ENCODE measurements at regions not wholly inside any gene's neighbourhood (a gene's known extent, or its start where the extent isn't known, plus 50 kb on each side); places are given as distances from the start of the nearest gene placed in this dataset.

DNA sequence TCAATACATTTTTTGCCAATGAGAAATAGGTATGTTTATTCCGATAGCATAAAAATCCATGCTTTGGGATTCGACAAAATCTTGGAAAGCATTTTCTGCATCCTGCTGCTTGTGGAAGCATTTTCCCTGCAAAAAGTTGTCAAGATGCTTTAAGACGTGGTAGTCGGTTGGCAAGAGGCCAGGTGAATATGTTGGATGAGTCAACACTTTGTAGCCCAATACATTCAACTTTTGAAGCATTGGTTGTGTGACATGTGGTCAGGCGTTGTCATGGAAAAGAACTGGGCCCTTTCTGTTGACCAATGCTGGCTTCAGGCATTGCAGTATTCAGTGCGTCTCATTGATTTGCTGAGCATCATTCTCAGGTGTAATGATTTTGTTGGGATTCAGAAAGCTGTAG lies 764.5 kb downstream of the TRIB2 start:
- ChIA-PET POLR2A (no interaction called here), CTCF (no interaction called here)
- Histone ChIP-seq H3K9me3 (ENCODE audit: control extremely low read depth in 1 of 5, control insufficient read depth in 4 of 5, insufficient read depth in 2 of 5, low read depth in 1 of 5, low read length in 4 of 5) (no peaks in the 10 kb centered on the region), H3K36me3 (ENCODE audit: control insufficient read depth in 4 of 4, insufficient read depth in 4 of 4, low read length in 3 of 4) (no peaks in the 10 kb centered on the region), H3K4me3 (ENCODE audit: control insufficient read depth in 1 of 7, extremely low read depth in 1 of 7, insufficient read depth in 4 of 7, low read depth in 2 of 7, low read length in 6 of 7) (no peak overlapping the region), H3K27ac (ENCODE audit: insufficient read depth in 1 of 2, low read depth in 1 of 2, low read length in 2 of 2, poor library complexity in 1 of 2, severe bottlenecking in 2 of 2) (no peak overlapping the region), H3K27me3 (replicated peaks in 2 of 5; ENCODE audit: control insufficient read depth in 4 of 5, insufficient read depth in 5 of 5, low read length in 4 of 5) (no peaks in the 10 kb centered on the region), H3K4me1 (ENCODE audit: control extremely low read depth in 1 of 4, control insufficient read depth in 4 of 4, insufficient read depth in 4 of 4, low read length in 3 of 4) (no peaks in the 10 kb centered on the region)
- 78% methylated on average over 3 of the region's 6 CpGs for WGBS (ENCODE audit: insufficient coverage)
- DNase-seq = no peak

DNA sequence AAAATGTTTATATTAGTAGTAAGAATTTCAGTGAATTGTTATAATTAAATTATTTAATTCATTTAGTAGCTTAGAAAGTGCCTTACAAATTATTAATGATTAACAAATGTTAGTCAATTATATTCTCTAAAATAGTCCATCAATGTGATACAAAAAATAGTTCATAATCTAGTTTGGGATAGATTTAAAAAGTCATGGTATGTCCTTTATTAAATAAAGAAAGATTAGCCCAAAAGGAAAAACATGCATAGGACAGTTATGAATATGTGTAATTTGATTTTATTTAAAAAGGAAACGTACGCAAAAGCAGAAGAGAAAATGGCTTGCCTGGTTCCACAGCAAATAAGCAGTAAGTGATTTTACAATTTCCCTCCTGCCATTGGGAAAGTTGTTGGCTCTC lies 768.5 kb downstream of the TRIB2 start:
- Histone ChIP-seq H3K4me1 (ENCODE audit: control extremely low read depth in 1 of 4, control insufficient read depth in 4 of 4, insufficient read depth in 4 of 4, low read length in 3 of 4) (no peaks in the 10 kb centered on the region), H3K36me3 (ENCODE audit: control insufficient read depth in 4 of 4, insufficient read depth in 4 of 4, low read length in 3 of 4) (no peaks in the 10 kb centered on the region), H3K27me3 (replicated peaks in 2 of 5; ENCODE audit: control insufficient read depth in 4 of 5, insufficient read depth in 5 of 5, low read length in 4 of 5) (no peaks in the 10 kb centered on the region), H3K9me3 (ENCODE audit: control extremely low read depth in 1 of 5, control insufficient read depth in 4 of 5, insufficient read depth in 2 of 5, low read depth in 1 of 5, low read length in 4 of 5) (no peaks in the 10 kb centered on the region), H3K4me3 (ENCODE audit: control insufficient read depth in 1 of 7, extremely low read depth in 1 of 7, insufficient read depth in 4 of 7, low read depth in 2 of 7, low read length in 6 of 7) (no peak overlapping the region), H3K27ac (ENCODE audit: insufficient read depth in 1 of 2, low read depth in 1 of 2, low read length in 2 of 2, poor library complexity in 1 of 2, severe bottlenecking in 2 of 2) (no peak overlapping the region)
- ChIA-PET CTCF (no interaction called here), POLR2A (no interaction called here)
- WGBS (ENCODE audit: insufficient coverage) = no CpG with 5 or more reads among the region's 2 CpGs
- DNase-seq = no peak

GRCh38 chr2:13488965-13489364 lies 772.2 kb downstream of the TRIB2 start:
- 100% methylated on average over 1 of the region's 1 CpG for WGBS (ENCODE audit: insufficient coverage)
- DNase-seq = no peak
- no peak overlapping the region for H3K4me3 ChIP-seq (ENCODE audit: control insufficient read depth in 1 of 7, extremely low read depth in 1 of 7, insufficient read depth in 4 of 7, low read depth in 2 of 7, low read length in 6 of 7)
- H3K27me3 ChIP-seq (replicated peaks in 2 of 5; ENCODE audit: control insufficient read depth in 4 of 5, insufficient read depth in 5 of 5, low read length in 4 of 5) = no peaks in the 10 kb centered on the region
- H3K4me1 ChIP-seq (ENCODE audit: control extremely low read depth in 1 of 4, control insufficient read depth in 4 of 4, insufficient read depth in 4 of 4, low read length in 3 of 4) = no peaks in the 10 kb centered on the region
- ChIA-PET POLR2A (no interaction called here), CTCF (no interaction called here)
- no peaks in the 10 kb centered on the region for H3K36me3 ChIP-seq (ENCODE audit: control insufficient read depth in 4 of 4, insufficient read depth in 4 of 4, low read length in 3 of 4)
- H3K27ac ChIP-seq (ENCODE audit: insufficient read depth in 1 of 2, low read depth in 1 of 2, low read length in 2 of 2, poor library complexity in 1 of 2, severe bottlenecking in 2 of 2) = no peak overlapping the region
- no peaks in the 10 kb centered on the region for H3K9me3 ChIP-seq (ENCODE audit: control extremely low read depth in 1 of 5, control insufficient read depth in 4 of 5, insufficient read depth in 2 of 5, low read depth in 1 of 5, low read length in 4 of 5)

GRCh38 chr2:13492262-13492661 lies 775.5 kb downstream of the TRIB2 start:
- H3K4me1 ChIP-seq (ENCODE audit: control extremely low read depth in 1 of 4, control insufficient read depth in 4 of 4, insufficient read depth in 4 of 4, low read length in 3 of 4) = no peaks in the 10 kb centered on the region
- no peak overlapping the region for H3K27ac ChIP-seq (ENCODE audit: insufficient read depth in 1 of 2, low read depth in 1 of 2, low read length in 2 of 2, poor library complexity in 1 of 2, severe bottlenecking in 2 of 2)
- no peak for DNase-seq
- H3K9me3 ChIP-seq (ENCODE audit: control extremely low read depth in 1 of 5, control insufficient read depth in 4 of 5, insufficient read depth in 2 of 5, low read depth in 1 of 5, low read length in 4 of 5) = no peaks in the 10 kb centered on the region
- H3K27me3 ChIP-seq (replicated peaks in 2 of 5; ENCODE audit: control insufficient read depth in 4 of 5, insufficient read depth in 5 of 5, low read length in 4 of 5) = no peaks in the 10 kb centered on the region
- no CpG with 5 or more reads among the region's 1 CpG for WGBS (ENCODE audit: insufficient coverage)
- H3K36me3 ChIP-seq (ENCODE audit: control insufficient read depth in 4 of 4, insufficient read depth in 4 of 4, low read length in 3 of 4) = no peaks in the 10 kb centered on the region
- ChIA-PET POLR2A (no interaction called here), CTCF (no interaction called here)
- no peak overlapping the region for H3K4me3 ChIP-seq (ENCODE audit: control insufficient read depth in 1 of 7, extremely low read depth in 1 of 7, insufficient read depth in 4 of 7, low read depth in 2 of 7, low read length in 6 of 7)

- CTCF ChIA-PET = no interaction called here
- no CpG with 5 or more reads among the region's 2 CpGs for WGBS (ENCODE audit: insufficient coverage)
- H3K4me1 ChIP-seq (ENCODE audit: control extremely low read depth in 1 of 4, control insufficient read depth in 4 of 4, insufficient read depth in 4 of 4, low read length in 3 of 4) = no peaks in the 10 kb centered on the region
- no peak overlapping the region for H3K27ac ChIP-seq (ENCODE audit: insufficient read depth in 1 of 2, low read depth in 1 of 2, low read length in 2 of 2, poor library complexity in 1 of 2, severe bottlenecking in 2 of 2)
- POLR2A ChIA-PET = no interaction called here
- no peaks in the 10 kb centered on the region for H3K27me3 ChIP-seq (replicated peaks in 2 of 5; ENCODE audit: control insufficient read depth in 4 of 5, insufficient read depth in 5 of 5, low read length in 4 of 5)
- DNase-seq = no peak
- H3K9me3 ChIP-seq (ENCODE audit: control extremely low read depth in 1 of 5, control insufficient read depth in 4 of 5, insufficient read depth in 2 of 5, low read depth in 1 of 5, low read length in 4 of 5) = no peaks in the 10 kb centered on the region
- no peak overlapping the region for H3K4me3 ChIP-seq (ENCODE audit: control insufficient read depth in 1 of 7, extremely low read depth in 1 of 7, insufficient read depth in 4 of 7, low read depth in 2 of 7, low read length in 6 of 7)
- no peaks in the 10 kb centered on the region for H3K36me3 ChIP-seq (ENCODE audit: control insufficient read depth in 4 of 4, insufficient read depth in 4 of 4, low read length in 3 of 4)
Observed at GRCh38 chr2:13495051-13495450, 778.3 kb downstream of the TRIB2 start.

DNA sequence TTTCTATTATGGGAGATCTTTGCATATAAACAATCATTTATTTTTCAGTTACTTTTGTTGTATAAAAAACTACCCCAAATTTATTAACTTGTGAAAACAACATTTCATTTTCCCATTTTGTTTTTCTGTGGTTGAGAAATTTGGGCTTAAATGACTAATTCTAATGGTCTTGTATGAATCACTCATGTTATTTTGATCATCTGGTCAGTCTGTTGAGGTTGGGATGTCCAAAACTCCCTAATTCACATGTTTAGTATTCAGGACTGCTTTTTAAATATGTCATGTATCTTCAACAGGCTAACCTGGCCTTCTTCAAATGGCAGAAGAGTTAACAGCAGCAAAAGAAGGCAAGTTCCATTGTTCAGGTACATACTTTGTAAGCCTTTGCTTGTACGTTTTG lies 788.1 kb downstream of the TRIB2 start:
- POLR2A ChIA-PET = no interaction called here
- WGBS (ENCODE audit: insufficient coverage) = 83% methylated on average over 1 of the region's 1 CpG
- no peaks in the 10 kb centered on the region for H3K36me3 ChIP-seq (ENCODE audit: control insufficient read depth in 4 of 4, insufficient read depth in 4 of 4, low read length in 3 of 4)

DNA sequence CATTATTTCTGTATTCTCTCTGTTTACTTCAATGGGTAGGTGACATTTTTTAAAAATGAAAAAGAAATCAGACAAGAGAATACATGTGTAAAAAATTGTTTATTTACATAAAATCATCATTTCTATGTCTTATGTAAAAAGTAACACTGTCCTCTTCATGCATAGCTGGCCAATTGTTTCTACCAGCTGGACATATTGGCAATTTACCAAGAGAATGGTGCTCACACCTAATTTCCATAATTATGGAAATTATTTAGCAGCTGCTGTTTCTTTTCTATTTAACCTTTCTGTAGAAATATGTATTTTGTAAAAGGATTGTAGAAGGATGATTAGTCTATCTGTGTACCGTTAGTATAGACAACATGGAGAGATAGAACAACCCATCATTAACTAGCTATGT lies 791.9 kb downstream of the TRIB2 start:
- ChIA-PET POLR2A (no interaction called here), CTCF (no interaction called here)
- Histone ChIP-seq H3K4me1 (ENCODE audit: control extremely low read depth in 1 of 4, control insufficient read depth in 4 of 4, insufficient read depth in 4 of 4, low read length in 3 of 4) (no peaks in the 10 kb centered on the region), H3K27me3 (replicated peaks in 2 of 5; ENCODE audit: control insufficient read depth in 4 of 5, insufficient read depth in 5 of 5, low read length in 4 of 5) (no peaks in the 10 kb centered on the region), H3K36me3 (ENCODE audit: control insufficient read depth in 4 of 4, insufficient read depth in 4 of 4, low read length in 3 of 4) (no peaks in the 10 kb centered on the region), H3K9me3 (ENCODE audit: control extremely low read depth in 1 of 5, control insufficient read depth in 4 of 5, insufficient read depth in 2 of 5, low read depth in 1 of 5, low read length in 4 of 5) (no peaks in the 10 kb centered on the region), H3K4me3 (ENCODE audit: control insufficient read depth in 1 of 7, extremely low read depth in 1 of 7, insufficient read depth in 4 of 7, low read depth in 2 of 7, low read length in 6 of 7) (no peak overlapping the region), H3K27ac (ENCODE audit: insufficient read depth in 1 of 2, low read depth in 1 of 2, low read length in 2 of 2, poor library complexity in 1 of 2, severe bottlenecking in 2 of 2) (no peak overlapping the region)
- DNase-seq = no peak
- no CpG with 5 or more reads among the region's 1 CpG for WGBS (ENCODE audit: insufficient coverage)

More for the DNA sequence above, 788.1 kb downstream of the TRIB2 start:
- DNase-seq = no peak
- CTCF ChIA-PET = no interaction called here
- Histone ChIP-seq H3K9me3 (ENCODE audit: control extremely low read depth in 1 of 5, control insufficient read depth in 4 of 5, insufficient read depth in 2 of 5, low read depth in 1 of 5, low read length in 4 of 5) (no peaks in the 10 kb centered on the region), H3K4me1 (ENCODE audit: control extremely low read depth in 1 of 4, control insufficient read depth in 4 of 4, insufficient read depth in 4 of 4, low read length in 3 of 4) (no peaks in the 10 kb centered on the region), H3K27ac (ENCODE audit: insufficient read depth in 1 of 2, low read depth in 1 of 2, low read length in 2 of 2, poor library complexity in 1 of 2, severe bottlenecking in 2 of 2) (no peak overlapping the region), H3K4me3 (ENCODE audit: control insufficient read depth in 1 of 7, extremely low read depth in 1 of 7, insufficient read depth in 4 of 7, low read depth in 2 of 7, low read length in 6 of 7) (no peak overlapping the region), H3K27me3 (replicated peaks in 2 of 5; ENCODE audit: control insufficient read depth in 4 of 5, insufficient read depth in 5 of 5, low read length in 4 of 5) (no peaks in the 10 kb centered on the region)

DNA sequence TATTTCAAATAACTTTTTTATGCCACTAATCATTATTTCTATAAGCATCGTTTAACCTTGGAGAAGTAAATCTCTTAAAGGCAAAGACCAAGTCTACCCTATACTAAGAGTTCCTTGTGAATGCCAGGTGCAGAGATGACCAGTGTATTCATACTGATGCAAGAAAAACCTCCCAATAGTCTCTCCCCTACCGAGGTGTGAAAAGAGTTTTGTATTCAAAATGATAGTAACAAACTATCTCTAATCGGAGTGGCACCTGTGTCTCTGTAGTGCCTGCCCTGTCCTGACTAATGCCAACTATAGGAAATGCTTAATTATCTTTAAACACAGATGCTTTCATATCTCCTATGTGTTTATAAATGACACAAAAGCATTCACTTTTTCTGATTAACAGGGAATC lies 798.5 kb downstream of the TRIB2 start:
- Histone ChIP-seq H3K4me1 (ENCODE audit: control extremely low read depth in 1 of 4, control insufficient read depth in 4 of 4, insufficient read depth in 4 of 4, low read length in 3 of 4) (no peaks in the 10 kb centered on the region), H3K27me3 (replicated peaks in 2 of 5; ENCODE audit: control insufficient read depth in 4 of 5, insufficient read depth in 5 of 5, low read length in 4 of 5) (no peaks in the 10 kb centered on the region), H3K27ac (ENCODE audit: insufficient read depth in 1 of 2, low read depth in 1 of 2, low read length in 2 of 2, poor library complexity in 1 of 2, severe bottlenecking in 2 of 2) (no peak overlapping the region), H3K36me3 (ENCODE audit: control insufficient read depth in 4 of 4, insufficient read depth in 4 of 4, low read length in 3 of 4) (no peaks in the 10 kb centered on the region), H3K4me3 (ENCODE audit: control insufficient read depth in 1 of 7, extremely low read depth in 1 of 7, insufficient read depth in 4 of 7, low read depth in 2 of 7, low read length in 6 of 7) (no peak overlapping the region), H3K9me3 (ENCODE audit: control extremely low read depth in 1 of 5, control insufficient read depth in 4 of 5, insufficient read depth in 2 of 5, low read depth in 1 of 5, low read length in 4 of 5) (no peaks in the 10 kb centered on the region)
- WGBS (ENCODE audit: insufficient coverage) = 100% methylated on average over 1 of the region's 3 CpGs
- POLR2A ChIA-PET = no interaction called here
- DNase-seq = no peak
- CTCF ChIA-PET = no interaction called here

Measured in common myeloid progenitor, CD34-positive (primary cell).